ENCODE measurements at regions not wholly inside any gene's neighbourhood (a gene's known extent, or its start where the extent isn't known, plus 50 kb on each side); places are given as distances from the start of the nearest gene placed in this dataset.
"Not testable (repeated sequence)": the region's sequence is repeated elsewhere in the genome, so short reads cannot be mapped to it uniquely, and the experiment has no call there.

DNA sequence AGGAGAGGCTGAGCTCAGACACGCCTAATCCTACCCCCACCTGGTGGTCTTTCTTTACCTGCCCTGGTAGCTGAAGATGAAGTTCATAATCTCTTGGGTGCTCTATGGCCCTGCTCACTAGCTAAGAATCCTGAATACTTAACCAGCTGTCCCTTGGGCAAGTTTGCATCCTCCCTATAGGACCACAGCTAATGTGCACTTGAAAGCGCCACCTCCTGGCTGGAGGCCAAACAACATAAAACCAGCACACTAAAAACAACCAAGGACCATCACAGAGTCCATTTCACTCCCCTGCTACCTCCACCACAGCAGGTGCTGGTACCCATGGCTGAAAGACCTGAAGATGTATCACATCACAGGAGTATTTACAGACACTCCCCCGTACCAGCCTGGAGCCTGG, 155.5 kb upstream of the SLC24A3 start:
- ATAC-seq (no peak), DNase-seq (ENCODE audit: missing footprints) (no peak)
- intact Hi-C loops (cut with DNase I), result no loop called here

DNA sequence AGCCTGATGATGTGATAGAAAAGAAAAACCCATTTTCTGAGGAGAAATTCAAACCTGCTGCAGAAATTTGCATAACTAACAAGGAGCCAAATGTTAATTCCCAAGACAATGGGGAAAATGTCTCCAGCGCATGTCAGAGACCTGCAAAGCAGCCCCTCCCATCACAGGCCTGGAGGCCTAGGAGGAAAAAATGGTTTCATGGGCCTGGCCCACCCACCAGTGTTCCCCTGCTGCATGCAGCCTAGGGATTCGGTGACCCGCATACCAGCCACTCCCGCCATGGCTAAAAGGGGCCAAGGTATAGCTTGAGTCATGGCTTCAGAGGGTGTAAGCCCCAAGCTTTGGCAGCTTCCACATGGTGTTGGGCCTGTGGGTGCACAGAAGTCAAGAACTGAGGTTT, 147.7 kb upstream of the SLC24A3 start:
- intact Hi-C loops (cut with DNase I); DNase-seq (ENCODE audit: missing footprints); ATAC-seq: not testable (repeated sequence)

DNA sequence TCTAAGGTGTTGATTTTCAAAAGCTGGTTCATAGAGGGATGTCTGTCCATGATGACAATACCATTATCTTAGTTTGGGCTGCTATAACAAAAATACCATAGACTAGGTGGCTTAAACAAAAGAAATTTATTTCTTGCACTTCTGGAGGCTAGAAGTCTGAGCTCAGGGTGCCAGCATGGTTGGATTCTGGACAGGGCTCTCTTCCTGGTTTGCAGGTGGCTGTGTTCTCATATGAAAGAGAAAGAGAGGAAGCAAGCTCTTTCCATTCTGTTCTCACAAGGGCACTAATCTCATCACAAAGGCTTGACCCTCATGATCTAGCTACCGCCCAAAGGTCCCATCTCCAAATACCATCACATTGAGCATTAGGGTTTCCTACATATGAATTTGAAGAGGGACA, 144.5 kb upstream of the SLC24A3 start:
- intact Hi-C loops (cut with DNase I), result no loop called here
- no peak for ATAC-seq
- no peak for DNase-seq (ENCODE audit: missing footprints)

DNA sequence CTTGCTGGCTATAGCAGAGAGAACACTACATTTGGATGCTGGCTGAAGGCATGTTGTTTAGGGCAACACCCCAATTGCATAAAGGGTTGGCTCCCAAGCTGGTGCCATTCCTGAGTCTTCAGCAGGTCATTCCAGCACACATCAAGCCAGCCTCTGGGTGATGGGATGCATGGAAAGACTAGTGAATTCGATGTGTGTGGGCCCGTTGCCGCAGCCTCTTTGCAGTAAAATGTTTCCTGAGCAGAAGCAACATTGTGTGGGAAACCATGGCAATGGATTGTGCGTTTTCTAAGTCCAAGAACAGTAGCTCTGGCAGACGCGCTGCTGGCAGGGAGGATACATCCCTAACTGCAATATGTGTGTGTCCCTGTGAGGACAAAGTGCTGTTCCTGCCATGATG, 142.4 kb upstream of the SLC24A3 start:
- DNase-seq (ENCODE audit: missing footprints) (no peak), ATAC-seq (no peak)
- intact Hi-C loops (cut with DNase I), result no loop called here

DNA sequence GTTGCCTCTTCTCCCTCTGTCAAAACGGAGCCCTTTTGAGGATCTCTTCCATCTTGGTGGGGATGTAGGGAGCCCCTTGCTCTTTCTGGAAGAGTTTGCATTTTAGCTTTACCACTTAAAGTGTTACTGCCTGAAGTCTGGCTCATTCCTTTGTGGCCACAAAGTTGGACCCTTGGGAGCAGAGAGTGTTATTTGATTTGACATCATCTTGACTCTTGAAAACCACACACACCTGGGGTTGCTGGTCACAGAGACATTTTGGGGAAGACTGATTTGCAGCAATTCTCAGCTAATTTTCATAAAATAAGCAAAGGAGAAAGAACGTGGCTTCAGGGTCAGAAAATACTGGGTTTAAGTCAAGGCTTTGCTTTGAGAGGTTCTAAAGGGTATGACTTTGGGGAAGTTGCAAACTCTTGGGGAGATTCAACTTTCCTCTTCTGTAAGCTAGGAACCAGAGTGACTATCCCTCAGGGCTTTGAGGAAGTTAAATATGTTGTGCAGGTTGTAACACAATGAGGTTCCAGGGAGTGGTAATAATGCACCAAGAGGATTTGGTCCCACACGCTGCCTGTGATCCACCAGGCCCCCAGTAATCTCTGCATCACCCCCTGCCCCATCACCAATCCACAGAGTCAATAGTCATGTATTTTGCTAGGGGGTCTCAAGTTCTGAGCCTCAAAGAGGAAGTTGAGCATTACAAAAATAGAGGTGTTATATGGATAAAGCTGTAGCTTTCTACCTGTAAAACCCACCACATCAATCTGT, 141.6 kb upstream of the SLC24A3 start:
- intact Hi-C loops (cut with DNase I), result no loop called here
- DNase-seq (ENCODE audit: missing footprints), result no peak
- ATAC-seq, result no peak

DNA sequence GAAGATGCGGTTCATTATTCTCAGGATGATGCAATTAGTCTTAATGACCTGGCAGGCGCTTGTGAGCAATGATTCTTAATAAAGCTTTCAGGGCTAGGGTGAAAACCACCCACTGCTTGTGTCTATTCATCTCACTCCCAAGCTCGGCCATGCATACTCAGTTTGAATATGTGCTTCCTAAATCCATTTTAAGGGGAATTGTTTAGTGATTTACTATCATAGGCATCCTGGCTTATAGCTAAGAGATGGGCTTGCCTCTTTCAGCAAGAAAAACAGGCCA, 141.1 kb upstream of the SLC24A3 start:
- intact Hi-C loops (cut with DNase I), result no loop called here
- no peak for DNase-seq (ENCODE audit: missing footprints)
- ATAC-seq, result no peak

DNA sequence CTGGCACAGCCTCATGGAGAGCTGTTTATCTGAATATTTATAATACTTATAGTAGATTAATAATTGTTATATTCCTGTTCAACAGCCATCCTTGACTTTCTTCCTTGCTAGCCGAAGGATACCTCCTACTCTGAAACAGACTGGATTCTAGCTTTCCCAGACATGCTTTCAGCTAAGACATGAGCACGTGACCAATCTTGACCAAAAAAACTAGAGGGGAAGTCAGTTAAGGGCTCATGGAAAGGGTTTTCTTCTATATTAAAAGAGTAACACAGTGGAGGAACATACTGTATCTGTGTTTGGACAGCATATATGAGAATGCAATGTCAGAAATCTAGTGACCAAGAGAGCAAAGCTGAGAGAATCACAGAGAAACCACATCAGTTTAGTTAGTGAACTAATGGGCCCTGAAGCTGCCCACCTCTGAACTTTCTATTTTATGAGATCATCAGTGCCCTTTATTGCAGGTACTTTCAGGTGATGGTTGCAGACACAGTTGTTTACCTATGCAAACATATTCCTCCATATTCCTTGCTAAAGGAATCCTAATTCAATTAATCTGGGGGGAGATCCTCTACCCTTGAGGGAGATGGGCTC, 140.4 kb upstream of the SLC24A3 start:
- no peak for DNase-seq (ENCODE audit: missing footprints)
- no peak for ATAC-seq
- intact Hi-C loops (cut with DNase I), result no loop called here

DNA sequence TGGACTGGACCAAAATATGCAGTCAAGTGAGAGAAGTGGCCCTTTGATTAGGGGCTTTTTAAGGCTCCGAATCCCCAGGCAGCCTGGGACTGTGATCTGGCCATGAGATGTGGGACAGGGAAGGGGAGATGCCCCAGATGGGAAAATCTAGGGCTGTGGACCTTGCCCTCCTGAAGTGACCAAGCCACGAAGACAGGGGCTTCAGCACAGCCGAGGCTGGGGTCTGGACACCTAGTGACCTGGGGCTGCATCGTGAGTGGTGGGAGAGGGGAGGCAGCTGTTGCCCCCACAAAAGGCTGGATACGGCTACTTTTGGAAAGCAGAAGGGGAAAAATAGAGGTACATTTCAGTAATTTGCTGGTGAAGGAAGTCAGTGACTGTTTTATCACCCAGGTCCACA, 139.5 kb upstream of the SLC24A3 start:
- ATAC-seq (no peak), DNase-seq (ENCODE audit: missing footprints) (no peak)
- intact Hi-C loops (cut with DNase I), result no loop called here

DNA sequence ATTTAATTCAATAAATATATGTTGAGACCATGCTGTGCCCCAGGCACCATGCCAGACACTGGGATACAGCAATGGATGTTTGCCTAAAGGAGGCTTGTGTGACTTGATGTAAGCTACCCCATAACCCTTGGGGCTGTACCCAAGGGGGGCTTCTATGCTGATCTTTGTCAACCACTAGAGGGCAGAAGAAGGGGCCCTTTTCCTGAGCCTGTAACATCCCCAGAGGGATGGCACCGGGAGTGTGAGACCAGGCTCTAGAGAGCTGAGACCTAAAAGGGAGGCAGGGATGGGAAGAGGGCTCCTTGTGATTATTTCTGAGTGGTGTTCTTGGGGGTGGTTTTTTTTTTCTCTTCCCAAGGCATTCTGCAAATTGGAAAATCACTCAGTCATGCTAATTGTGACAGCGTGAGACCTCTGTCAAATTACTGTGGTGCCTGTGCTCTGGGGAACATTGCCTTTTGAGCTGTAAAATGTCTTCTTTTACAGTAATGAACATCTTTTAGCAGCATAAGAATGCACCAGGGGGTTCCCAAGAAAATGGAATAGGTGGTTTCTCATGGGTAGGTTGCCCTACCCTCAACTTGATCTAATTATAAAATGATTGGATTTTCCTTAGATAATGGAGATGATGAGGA, 138.7 kb upstream of the SLC24A3 start:
- DNase-seq (ENCODE audit: missing footprints) (no peak), ATAC-seq (no peak)
- intact Hi-C loops (cut with DNase I), result no loop called here

DNA sequence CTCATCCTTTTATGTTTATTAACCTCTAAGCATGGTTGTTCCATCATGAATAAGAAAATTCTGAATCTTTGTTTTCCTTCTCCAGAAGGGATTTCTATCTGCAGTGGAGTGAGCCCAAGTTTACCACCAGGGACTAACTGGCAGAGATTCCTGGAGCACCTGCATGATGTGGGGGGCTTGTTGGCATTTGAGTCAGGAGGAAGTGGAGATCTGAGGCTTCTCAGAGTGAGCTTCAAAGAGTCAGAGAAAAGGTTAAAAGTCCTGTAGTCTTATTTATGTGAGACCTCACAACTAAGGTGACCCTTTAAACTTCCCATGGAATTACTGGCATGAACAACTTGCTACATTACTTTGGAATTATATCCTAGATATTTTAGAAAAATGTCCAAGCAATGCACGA, 138.1 kb upstream of the SLC24A3 start:
- ATAC-seq, result no peak

DNA sequence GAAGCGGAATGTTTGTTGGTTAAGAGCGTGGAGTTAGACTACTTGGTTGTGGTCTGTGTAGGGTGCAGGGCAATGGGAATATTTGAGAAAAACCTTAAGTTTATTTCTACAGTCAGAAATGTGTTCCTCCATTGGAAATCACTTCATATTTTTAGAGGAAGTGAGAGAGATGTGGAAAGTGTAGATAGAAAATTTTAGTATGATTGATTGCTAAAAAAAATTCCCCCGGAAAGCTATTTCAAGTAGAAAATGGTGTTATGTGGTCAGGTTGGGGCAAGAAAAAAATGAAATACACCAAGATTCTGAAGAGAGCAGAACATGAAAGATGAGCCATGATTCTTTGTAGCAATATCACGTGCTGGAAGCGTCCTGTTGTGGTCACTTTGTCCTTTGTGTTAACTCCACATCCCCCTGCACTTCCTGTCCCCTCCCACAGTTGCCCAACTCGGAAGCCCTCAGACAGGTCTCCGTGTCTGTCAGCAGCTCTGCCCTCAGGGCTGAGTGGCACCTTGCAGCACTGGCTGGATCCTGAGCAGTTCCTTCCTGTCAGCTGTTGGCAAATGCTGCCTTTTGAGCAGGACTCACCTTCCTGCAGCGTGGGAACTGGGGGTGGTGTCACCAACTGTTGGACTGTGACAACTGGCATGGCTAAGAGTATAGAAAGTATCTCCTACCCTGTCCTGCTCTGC, 137.5 kb upstream of the SLC24A3 start:
- DNase-seq (ENCODE audit: missing footprints) (peak; percentile 74), ATAC-seq (no peak)
- intact Hi-C loops (cut with DNase I), result no loop called here

More for the DNA sequence above, 138.1 kb upstream of the SLC24A3 start:
- intact Hi-C loops (cut with DNase I), result no loop called here
- DNase-seq (ENCODE audit: missing footprints), result no peak

DNA sequence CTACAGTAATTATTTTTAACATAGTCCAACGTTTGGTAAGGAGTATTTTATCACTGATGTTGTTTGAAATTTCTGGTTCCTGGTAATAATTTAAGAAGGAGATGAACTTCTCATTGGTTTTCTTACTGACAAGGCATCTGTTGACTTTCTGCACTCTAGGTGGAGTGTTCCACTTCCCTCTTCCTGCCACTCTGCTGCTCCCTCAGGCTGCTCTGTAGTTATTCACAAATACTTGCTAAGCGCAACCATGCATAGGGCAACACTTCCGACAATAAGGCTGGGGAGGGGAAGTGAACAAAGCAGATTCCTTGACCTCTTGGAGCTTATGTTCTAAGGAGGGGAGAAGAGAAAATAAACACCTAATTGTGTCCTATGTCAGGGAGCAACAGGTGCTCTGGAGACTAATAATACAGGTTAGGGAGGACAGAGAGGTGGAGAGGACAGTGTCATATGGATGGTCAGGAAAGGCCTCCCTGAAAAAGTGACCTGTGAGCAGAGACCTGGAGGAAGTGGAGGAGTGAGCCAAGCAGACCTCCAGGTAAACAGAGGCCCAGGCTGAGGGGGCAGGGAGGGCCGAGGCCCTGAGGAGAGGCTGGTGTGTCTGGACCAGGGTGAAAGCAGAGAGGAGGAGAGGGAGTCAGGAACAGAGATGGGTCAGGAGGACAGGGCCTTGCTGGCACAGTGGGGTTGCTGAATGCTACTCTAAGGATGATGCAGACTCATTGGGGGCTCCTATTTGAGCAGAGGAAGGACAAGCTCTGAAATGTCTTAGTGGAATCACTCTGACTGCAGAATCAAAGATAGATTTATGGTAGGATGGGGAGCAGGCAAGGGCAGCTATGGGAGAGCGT, 134.8 kb upstream of the SLC24A3 start:
- intact Hi-C loops (cut with DNase I), result no loop called here
- no peak for DNase-seq (ENCODE audit: missing footprints)
- ATAC-seq, result no peak

DNA sequence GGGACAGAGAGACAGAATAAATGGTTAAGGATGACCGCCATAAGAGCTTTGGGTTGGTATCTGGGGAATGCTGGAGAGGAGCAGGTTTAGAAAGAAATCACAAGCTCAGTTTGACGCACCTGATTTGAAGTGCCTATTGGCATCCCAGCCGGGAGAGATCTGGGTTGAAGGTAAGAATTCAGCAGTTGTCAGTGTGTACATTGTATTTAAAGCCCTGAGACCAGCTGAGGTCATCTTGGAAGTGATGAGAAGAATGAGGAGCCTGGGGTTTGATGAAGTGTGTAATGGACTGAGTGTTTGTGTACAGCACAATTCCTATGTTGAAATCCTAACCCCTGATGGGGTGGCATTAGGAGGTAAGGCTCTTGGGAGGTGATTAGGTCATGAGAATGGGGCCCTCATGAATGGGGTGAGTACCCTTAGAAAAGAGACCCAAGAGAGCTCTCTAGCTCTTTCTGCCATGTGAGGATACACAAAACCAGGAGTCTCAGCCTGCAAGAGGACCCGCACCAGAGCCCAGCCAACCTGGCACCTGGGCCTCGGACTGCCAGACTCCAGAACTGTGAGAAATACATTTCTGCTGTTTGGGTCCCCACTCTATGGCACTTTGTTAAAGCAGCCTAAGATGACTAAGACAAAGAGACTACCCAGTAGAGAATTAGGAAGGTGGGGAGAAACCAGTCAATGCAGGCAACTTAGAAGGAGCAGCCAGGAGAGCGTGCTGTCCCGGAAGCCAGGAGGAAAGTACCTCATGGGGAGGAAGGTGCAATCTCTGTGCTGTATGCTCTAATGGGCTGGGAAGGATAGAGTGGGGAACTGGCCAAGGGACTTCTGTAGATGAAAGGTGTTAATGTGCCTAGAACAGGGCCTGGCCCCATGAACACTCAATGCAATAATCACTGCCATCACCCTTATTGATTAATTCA, 133.7 kb upstream of the SLC24A3 start:
- ATAC-seq (no peak), DNase-seq (ENCODE audit: missing footprints) (no peak)
- intact Hi-C loops (cut with DNase I), result no loop called here

DNA sequence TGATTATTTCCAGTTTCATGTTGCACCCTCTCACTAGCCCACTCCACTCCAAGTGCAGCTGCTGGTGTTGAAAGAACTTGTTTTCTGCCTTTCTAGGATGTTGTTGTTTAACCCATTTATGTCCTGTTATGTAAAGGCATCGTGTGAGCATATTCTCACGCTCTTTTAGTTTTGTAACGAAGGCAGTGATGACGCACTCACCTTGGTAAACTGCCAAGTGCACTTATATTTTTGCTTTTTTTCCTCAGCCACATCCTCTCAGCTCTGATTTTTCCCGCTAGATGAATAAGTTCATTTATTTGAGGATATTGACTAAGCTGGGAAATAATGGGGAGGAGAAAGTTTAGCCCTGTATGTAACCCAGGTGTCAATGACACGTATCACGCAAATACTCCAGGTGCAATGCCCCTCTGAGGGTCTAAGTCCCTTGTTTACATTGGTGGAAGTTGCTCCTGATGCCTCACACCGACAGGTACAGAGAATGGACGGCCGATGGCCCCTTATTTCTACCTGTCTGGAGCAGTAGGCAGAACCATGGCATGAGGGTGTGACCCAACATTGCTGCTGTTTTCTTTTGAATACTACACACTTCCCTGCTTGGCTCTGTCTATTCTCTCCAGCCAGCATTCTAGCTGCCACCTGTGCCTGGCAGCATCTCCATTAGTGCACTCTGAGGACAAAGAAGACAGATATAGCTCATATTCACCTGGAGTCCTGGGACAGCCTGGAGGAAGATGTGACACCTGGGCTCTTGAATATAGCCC, 132.7 kb upstream of the SLC24A3 start:
- no peak for ATAC-seq
- intact Hi-C loops (cut with DNase I), result no loop called here
- no peak for DNase-seq (ENCODE audit: missing footprints)

DNA sequence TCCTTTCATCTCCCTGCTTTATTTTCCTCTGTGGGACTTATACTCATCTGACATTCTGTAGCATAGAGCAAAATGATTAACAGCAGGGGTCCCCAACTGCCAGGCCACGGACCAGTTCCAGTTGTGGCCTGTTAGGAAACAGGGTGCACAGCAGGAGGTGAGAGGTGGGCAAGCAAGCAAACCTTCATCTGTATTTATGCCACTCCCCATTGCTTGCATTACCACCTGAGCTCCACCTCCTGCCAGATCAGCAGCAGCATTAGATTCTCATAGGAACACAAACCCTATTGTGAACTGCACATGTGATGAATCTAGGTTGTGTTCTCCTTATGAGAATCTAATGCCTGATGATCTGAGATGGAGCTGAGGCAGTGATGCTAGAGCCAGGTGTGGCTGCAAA, 130.5 kb upstream of the SLC24A3 start:
- DNase-seq (ENCODE audit: missing footprints) (no peak), ATAC-seq (no peak)
- intact Hi-C loops (cut with DNase I), result no loop called here

DNA sequence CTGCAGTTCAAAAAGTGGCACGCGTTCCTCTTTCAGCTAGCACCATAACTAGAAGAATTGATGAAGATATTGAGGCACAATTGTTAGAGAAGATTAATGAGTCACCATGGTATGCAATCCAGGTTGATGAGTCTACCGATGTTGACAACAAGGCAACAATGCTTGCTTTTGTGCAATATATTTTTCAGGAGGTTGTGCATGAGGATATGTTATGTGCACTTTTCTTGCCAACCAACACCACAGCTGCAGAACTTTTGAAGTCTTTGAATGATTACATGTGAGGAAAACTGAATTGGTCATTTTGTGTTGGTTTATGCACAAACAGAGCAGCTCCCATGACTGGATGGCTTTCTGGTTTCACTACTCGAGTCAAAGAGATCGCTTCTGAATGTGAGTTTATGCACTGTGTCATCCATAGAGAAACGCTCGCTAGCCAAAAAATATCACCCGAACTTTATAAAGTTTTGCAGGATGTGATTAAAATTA, 129.3 kb upstream of the SLC24A3 start:
- ATAC-seq (no peak), DNase-seq (ENCODE audit: missing footprints) (no peak)
- intact Hi-C loops (cut with DNase I), result no loop called here

DNA sequence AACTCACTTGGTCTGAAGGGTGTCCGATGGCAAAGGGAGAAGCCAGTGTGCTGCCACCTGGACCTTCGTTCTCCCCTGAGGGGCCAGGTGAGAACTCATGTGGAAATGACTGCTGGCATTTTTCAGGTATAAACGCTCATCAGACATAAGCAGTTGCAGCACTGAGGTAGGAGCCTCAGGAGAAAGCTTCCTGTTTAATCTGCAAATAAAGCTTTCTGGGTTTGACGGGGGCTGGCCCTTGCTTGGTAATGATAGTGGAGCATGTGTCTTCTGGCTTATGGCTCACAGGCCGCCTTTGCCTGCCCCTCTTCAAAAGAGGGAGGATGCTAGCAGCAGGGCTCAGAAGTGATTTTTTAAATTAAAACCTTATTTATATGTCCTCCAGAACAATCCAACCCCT, 122.1 kb upstream of the SLC24A3 start:
- ATAC-seq (no peak), DNase-seq (ENCODE audit: missing footprints) (no peak)
- intact Hi-C loops (cut with DNase I), result no loop called here

Data from Right ventricle myocardium inferior (tissue), 1 donor.